LHCN-M2 (cell line): ENCODE measurements at regions not wholly inside any gene's neighbourhood (a gene's known extent, or its start where the extent isn't known, plus 50 kb on each side); places are given as distances from the start of the nearest gene placed in this dataset.

Source experiments
- DNase-seq: peaks from one replicate; pipeline ENCODE4 v3.0.0-alpha.2; 2012; ENCODE audit warnings: low read depth

DNA sequence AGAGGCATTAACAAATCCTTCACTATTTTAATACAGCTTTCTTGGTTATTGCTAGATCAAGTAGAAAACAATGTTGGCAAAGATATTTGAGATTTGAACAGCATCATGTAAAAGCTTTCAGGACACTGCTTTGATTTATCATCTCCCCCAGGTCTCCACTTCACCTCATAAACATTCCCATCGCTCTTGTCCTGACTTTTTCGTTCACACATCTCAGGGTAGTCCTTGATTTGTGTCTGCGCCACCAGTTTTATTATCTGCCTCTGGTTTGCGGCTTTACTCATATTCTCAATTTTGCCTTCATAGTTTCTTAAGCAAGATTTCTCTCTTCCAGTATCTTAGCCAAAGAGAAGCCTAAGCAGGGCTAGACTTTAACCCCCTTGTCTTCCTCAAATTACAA is 63.5 kb upstream of the ROR1 start:
- no peak for DNase-seq

DNA sequence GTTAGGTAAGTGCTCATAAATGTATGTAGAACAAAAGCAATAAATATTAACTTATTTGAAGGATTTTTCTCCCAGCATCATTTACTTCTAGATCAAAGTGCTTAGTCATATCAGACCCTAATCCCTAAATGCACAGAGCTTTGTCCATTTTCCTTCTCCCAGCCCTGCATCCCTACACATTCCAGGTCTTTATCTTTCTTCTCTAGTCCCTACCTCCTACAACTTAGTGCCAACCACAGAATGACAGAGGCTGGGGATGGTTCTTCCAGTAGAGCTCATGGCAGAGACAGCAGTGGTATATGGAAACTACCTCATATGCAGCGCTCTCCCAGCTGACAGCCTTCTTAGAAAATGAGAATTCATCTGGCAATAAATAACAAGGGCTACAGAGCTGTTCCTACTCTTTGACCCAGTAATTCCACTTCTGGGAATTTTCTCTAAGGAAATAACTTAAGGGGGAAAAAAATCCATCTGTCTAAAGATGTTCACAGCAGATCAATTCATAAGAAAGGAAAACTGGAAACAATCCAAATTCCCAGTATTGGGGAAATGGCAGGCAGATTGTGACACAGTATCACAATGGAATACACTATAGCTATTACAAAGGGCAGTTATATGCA is 62.9 kb upstream of the ROR1 start:
- DNase-seq: no peak

- DNase-seq: no peak
These were observed 60.8 kb upstream of the ROR1 start for GRCh38 chr1:63713041-63713440.

DNA sequence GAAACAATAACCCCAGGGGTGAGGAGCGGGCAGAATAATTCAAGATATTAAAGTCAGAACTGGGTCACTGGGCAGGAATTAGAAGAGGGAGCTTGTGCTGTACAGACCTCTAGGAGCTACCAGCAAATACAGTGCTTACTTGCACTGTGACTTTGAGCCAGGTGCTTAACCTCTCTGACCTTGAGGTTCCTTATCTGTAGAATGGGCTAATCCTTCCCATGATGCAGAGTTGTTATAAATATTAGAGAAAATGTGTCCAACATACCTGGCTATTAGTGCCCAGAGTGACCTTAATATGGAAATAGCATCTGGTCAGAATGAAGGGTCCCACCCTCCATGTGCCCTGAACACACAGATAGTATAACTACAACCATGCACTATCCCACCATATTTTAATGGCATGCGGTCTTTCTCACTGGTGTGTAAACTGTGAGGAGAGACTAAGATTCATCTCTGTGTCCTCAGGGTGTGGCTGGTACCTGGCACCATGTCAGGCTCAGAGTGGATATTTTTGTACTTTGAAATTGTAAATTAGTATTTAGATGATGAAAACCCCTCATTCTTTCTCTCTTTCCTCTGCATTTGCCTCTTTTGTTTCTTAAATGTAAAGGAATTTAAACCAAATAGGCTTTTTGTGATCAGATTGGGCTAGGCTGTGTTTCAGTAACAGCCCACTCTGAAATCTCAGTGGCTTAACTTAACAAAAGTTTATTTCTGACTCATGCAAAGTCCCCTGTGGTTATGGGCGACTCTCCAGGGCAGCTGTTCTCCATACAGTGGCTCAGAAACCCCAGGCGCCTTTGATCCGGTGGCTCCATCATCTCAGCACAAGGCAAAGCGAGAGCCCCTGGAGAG is 60.0 kb upstream of the ROR1 start:
- DNase-seq: peak; percentile 93

- DNase-seq: no peak
These were observed 59.4 kb upstream of the ROR1 start for GRCh38 chr1:63714482-63714760.

DNA sequence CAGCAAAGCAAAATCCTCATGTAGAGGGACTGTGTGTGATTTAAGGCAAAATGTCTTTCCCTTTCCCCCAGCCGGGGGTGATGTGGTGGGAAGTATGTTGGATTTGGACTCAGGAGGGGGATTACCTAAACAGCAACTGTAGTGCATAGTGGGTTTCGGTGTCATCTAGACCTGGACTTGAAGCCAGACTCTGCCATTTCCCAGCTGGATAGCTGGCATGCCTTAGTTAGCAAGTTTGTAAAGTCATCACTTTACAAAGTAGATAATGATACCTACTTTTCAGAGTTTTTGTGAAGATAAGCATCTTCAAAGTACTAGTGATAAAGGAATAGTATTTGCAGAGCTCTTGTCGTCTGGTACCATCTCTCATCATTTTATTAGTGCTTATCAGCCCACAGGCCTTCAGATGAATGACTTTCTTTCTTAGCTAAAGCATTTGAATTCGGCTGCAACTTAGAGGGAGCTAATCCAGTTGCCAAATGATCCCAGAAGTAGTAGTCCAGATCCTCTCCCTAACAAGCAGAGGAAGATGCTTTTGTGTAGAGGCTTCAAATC is 56.2 kb upstream of the ROR1 start:
- DNase-seq: no peak

DNA sequence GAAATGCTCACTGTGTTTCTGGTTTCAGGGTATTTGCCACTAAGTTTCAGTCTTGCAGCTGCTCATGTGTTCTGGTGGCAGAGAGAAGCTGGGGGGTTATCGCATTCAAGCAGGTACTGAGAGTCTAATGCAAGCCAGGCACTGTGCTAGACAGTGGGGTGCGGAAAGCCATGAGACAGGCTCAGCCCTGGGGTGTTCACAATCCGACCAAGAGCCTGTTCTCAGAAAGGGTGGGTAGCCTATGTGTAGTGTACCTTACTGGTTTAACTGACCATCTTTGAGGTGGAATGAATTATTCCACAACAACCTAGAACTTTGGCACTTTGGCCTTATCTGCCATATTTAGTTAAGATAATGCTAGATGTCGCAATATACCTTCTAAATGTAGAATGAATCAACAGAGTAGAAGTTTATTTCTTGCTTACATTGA is 55.3 kb upstream of the ROR1 start:
- no peak for DNase-seq

GRCh38 chr1:63721531-63722189 is 52.2 kb upstream of the ROR1 start:
- peak; percentile 39 for DNase-seq

- DNase-seq: no peak
These were observed 50.2 kb upstream of the ROR1 start for GRCh38 chr1:63723602-63724001.
